A673 (cell line): ENCODE measurements at regions not wholly inside any gene's neighbourhood (a gene's known extent, or its start where the extent isn't known, plus 50 kb on each side); places are given as distances from the start of the nearest gene placed in this dataset.

Source experiments
- CTCF ChIP-seq: fragments of 300-800, 200-600 bp; sonication (generic); conservative IDR thresholded peaks from 2 replicates; pipeline ENCODE4 v1.5.1; 2017; ENCODE audit warnings: low read depth, mild to moderate bottlenecking, antibody characterized with exemption, low read length, moderate library complexity, mixed read lengths
- EZH2 ChIP-seq: fragments of 200-600 bp; sonication (generic); IDR thresholded peaks from 2 replicates; pipeline ENCODE4 v1.6.1; 2017; ENCODE audit warnings: borderline replicate concordance, low read depth, mild to moderate bottlenecking, mixed read lengths, antibody characterized with exemption, low read length; ENCODE audit not compliant: poor library complexity, severe bottlenecking

- TF ChIP-seq CTCF (no peak), EZH2 (no peak)
Measured at GRCh38 chr14:83712418-83713129, 1817.4 kb upstream of the FLRT2 start.
